ENCODE measurements at regions not wholly inside any gene's neighbourhood (a gene's known extent, or its start where the extent isn't known, plus 50 kb on each side); places are given as distances from the start of the nearest gene placed in this dataset.
"Not testable (repeated sequence)": the region's sequence is repeated elsewhere in the genome, so short reads cannot be mapped to it uniquely, and the experiment has no call there.

DNA sequence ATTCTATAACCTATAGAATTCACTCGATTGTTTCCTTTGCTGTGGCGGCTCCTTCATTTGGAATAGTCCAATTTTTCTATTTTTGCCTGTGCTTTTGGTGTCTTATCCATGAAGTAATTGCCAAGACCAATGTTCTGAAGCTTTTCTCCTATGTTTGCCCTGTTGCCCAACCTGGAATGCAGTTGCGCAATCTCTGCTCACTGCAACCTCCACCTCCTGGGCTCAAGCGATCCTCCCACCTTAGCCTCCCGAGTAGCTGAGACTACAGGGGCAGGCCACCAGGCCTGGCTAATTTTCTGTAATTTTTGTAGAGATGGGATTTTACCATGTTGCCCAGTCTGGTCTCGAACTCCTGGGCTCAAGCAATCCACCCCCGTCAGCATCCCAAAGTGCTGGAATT, 163.5 kb downstream of the OR2B2 start:
- H3K36me3 ChIP-seq (ENCODE audit: insufficient read depth, low read length), result no peaks in the 10 kb centered on the region
- H2AFZ ChIP-seq (ENCODE audit: low read length), result no peak overlapping the region
- no peak overlapping the region for H3K27ac ChIP-seq (ENCODE audit: low read depth, low read length)
- TF ChIP-seq, protein P1, sequence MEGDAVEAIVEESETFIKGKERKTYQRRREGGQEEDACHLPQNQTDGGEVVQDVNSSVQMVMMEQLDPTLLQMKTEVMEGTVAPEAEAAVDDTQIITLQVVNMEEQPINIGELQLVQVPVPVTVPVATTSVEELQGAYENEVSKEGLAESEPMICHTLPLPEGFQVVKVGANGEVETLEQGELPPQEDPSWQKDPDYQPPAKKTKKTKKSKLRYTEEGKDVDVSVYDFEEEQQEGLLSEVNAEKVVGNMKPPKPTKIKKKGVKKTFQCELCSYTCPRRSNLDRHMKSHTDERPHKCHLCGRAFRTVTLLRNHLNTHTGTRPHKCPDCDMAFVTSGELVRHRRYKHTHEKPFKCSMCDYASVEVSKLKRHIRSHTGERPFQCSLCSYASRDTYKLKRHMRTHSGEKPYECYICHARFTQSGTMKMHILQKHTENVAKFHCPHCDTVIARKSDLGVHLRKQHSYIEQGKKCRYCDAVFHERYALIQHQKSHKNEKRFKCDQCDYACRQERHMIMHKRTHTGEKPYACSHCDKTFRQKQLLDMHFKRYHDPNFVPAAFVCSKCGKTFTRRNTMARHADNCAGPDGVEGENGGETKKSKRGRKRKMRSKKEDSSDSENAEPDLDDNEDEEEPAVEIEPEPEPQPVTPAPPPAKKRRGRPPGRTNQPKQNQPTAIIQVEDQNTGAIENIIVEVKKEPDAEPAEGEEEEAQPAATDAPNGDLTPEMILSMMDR (IDR thresholded peaks at IDR 0.05; ENCODE audit: extremely low read depth, low read depth, low read length), result no peak
- peaks cover 6% of the 10 kb centered on the region for H3K27me3 ChIP-seq (ENCODE audit: insufficient read depth, low read length)
- no peak overlapping the region for H3K4me2 ChIP-seq (ENCODE audit: insufficient read depth, low read length)
- H3K4me3 ChIP-seq (ENCODE audit: insufficient read depth, low read length), result no peak overlapping the region
- no peaks in the 10 kb centered on the region for H3K9me3 ChIP-seq (ENCODE audit: low read depth, low read length)
- H4K20me1 ChIP-seq (ENCODE audit: insufficient read depth, low read length), result no peaks in the 10 kb centered on the region
- H3K4me1 ChIP-seq (ENCODE audit: insufficient read depth, low read length), result peaks cover 3% of the 10 kb centered on the region
- DNase-seq (ENCODE audit: insufficient read length, low spot score, missing footprints), result no peak
- H3K79me2 ChIP-seq (ENCODE audit: insufficient read depth, low read length), result no peaks in the 10 kb centered on the region

DNA sequence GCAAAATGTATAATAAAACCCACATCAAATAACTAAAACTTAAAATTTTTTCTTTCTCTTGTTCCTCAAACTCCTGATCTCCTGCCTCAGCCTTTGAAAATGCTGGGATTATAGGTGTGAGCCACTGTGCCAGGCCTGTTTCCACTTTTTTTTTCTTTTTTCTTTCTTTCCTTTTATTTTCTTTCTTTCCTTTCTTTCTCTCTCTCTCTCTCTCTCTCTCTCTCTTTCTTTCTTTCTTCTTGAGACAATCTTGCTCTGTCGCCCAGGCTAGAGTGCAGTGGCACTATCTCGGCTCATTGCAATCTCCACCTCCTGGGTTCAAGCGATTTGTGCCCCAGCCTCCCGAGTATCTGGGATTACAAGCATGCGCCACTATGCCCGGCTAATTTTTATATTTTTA, 164.6 kb downstream of the OR2B2 start:
- no peak overlapping the region for H3K4me2 ChIP-seq (ENCODE audit: insufficient read depth, low read length)
- TF ChIP-seq, protein P1 (IDR thresholded peaks at IDR 0.05; ENCODE audit: extremely low read depth, low read depth, low read length), result no peak
- H3K4me3 ChIP-seq (ENCODE audit: insufficient read depth, low read length), result no peak overlapping the region
- peaks cover 8% of the 10 kb centered on the region for H3K27me3 ChIP-seq (ENCODE audit: insufficient read depth, low read length)
- no peak for DNase-seq (ENCODE audit: insufficient read length, low spot score, missing footprints)
- no peaks in the 10 kb centered on the region for H3K9me3 ChIP-seq (ENCODE audit: low read depth, low read length)
- no peaks in the 10 kb centered on the region for H3K36me3 ChIP-seq (ENCODE audit: insufficient read depth, low read length)
- no peak overlapping the region for H3K27ac ChIP-seq (ENCODE audit: low read depth, low read length)
- no peaks in the 10 kb centered on the region for H3K4me1 ChIP-seq (ENCODE audit: insufficient read depth, low read length)
- H4K20me1 ChIP-seq (ENCODE audit: insufficient read depth, low read length), result no peaks in the 10 kb centered on the region
- H3K79me2 ChIP-seq (ENCODE audit: insufficient read depth, low read length), result no peaks in the 10 kb centered on the region
- H2AFZ ChIP-seq (ENCODE audit: low read length), result no peak overlapping the region

DNA sequence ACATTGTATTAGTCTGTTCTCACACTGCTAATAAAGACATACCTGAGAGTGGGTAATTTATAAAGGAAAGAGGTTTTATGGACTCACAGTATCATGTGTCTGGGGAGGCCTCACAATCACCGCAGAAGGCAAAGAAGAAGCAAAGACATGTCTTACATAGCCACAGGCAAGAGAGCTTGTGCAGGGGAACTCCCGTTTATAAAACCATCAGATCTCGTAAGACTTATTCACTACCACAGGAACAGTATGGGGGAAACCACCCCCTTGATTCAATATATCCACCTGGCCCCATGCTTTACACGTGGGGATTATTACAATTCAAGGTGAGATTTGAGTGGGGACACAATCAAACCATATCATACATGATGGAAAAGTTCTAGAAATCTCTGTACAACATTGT, 165.3 kb downstream of the OR2B2 start:
- not testable (repeated sequence) for H3K27me3 ChIP-seq (ENCODE audit: insufficient read depth, low read length); H3K4me3 ChIP-seq (ENCODE audit: insufficient read depth, low read length); H3K4me2 ChIP-seq (ENCODE audit: insufficient read depth, low read length); H4K20me1 ChIP-seq (ENCODE audit: insufficient read depth, low read length); H3K79me2 ChIP-seq (ENCODE audit: insufficient read depth, low read length); H3K27ac ChIP-seq (ENCODE audit: low read depth, low read length); DNase-seq (ENCODE audit: insufficient read length, low spot score, missing footprints); H3K4me1 ChIP-seq (ENCODE audit: insufficient read depth, low read length); H2AFZ ChIP-seq (ENCODE audit: low read length); H3K9me3 ChIP-seq (ENCODE audit: low read depth, low read length); H3K36me3 ChIP-seq (ENCODE audit: insufficient read depth, low read length)

DNA sequence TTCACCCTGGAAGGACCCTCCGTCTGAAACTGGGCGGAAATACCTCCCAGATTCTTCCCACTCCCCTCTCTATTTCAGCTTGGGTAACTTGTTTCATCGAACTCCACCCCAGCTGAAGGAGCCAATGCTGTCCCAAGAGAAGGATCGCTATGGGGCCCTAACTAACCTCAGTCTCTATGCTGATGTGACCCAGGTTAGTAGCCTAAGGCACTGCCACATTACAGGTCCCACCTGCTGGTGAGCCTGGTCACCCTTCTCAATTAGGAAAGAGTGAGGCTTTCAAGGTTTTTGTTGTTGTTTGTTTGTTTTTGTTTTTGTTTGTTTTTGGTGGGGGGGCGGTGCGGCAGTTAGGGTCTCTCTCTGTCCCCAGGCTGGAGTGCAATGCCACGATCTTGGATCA, 168.4 kb downstream of the OR2B2 start:
- H3K4me2 ChIP-seq (ENCODE audit: insufficient read depth, low read length), result no peak overlapping the region
- no peak for DNase-seq (ENCODE audit: insufficient read length, low spot score, missing footprints)
- H3K9me3 ChIP-seq (ENCODE audit: low read depth, low read length), result no peaks in the 10 kb centered on the region
- no peak overlapping the region for H3K4me3 ChIP-seq (ENCODE audit: insufficient read depth, low read length)
- no peaks in the 10 kb centered on the region for H3K36me3 ChIP-seq (ENCODE audit: insufficient read depth, low read length)
- H3K79me2 ChIP-seq (ENCODE audit: insufficient read depth, low read length), result no peaks in the 10 kb centered on the region
- H2AFZ ChIP-seq (ENCODE audit: low read length), result no peak overlapping the region
- H4K20me1 ChIP-seq (ENCODE audit: insufficient read depth, low read length), result no peaks in the 10 kb centered on the region
- no peak overlapping the region for H3K27ac ChIP-seq (ENCODE audit: low read depth, low read length)
- no peaks in the 10 kb centered on the region for H3K4me1 ChIP-seq (ENCODE audit: insufficient read depth, low read length)
- H3K27me3 ChIP-seq (ENCODE audit: insufficient read depth, low read length), result peaks cover 8% of the 10 kb centered on the region
- TF ChIP-seq, protein P1 (IDR thresholded peaks at IDR 0.05; ENCODE audit: extremely low read depth, low read depth, low read length), result no peak

Measured in osteoblast (primary cell).